HepG2 (cell line): ENCODE measurements at regions not wholly inside any gene's neighbourhood (a gene's known extent, or its start where the extent isn't known, plus 50 kb on each side); places are given as distances from the start of the nearest gene placed in this dataset.

Source experiments
- ATAC-seq: fragments of 200-7000 bp; cut with Tn5 transposase; 3 replicates; pipeline ENCODE4 v1.9.1; 2020; ENCODE audit warnings: mild to moderate bottlenecking, moderate library complexity
- BruUV-seq: library from RNA; stranded (reverse); fragments of 400-500 nt; replicated peaks from 2 replicates; lab custom pipeline; 2021; lab: Mats Ljungman, UMichigan
- CTCF ChIA-PET: fragments of 300-600 bp; formaldehyde crosslinking; extraction: SDS; loops from one replicate; lab custom pipeline; 2021; ENCODE audit warnings: low total read pairs, inconsistent platforms, low intra/inter-chr PET ratio; lab: Yijun Ruan, JAX
- POLR2A ChIA-PET: fragments of 350-600 bp; sonication (Branson Sonifier 250); formaldehyde crosslinking; loops from one replicate; lab custom pipeline; 2020; ENCODE audit warnings: antibody characterized with exemption, inconsistent platforms; lab: Yijun Ruan, JAX
- DNase-seq: peaks from one replicate; pipeline ENCODE4 v3.0.0-alpha.2; 2015; ENCODE audit warnings: low spot score
- FAIRE-seq: peaks from 3 replicates; lab custom pipeline; 2011; peaks lifted over from hg19 to GRCh38; lab: Jason Lieb, UNC
- H2AFZ ChIP-seq: one replicate; pipeline ENCODE4 v1.6.1; 2011; ENCODE audit warnings: low read length, inconsistent platforms
- H3K27ac ChIP-seq: fragments of 300-600 bp; 3 replicates; pipeline ENCODE4 v1.8.0; 2011; ENCODE audit warnings: mixed run types, mild to moderate bottlenecking, mixed read lengths, low read length, inconsistent platforms; ENCODE audit not compliant: insufficient read depth; ENCODE audit errors: extremely low read length
- H3K27me3 ChIP-seq, 2 experiments: fragments of 200-600 bp in 1 of 2; 2 replicates in 1 of 2; 3 replicates in 1 of 2; pipeline versions ENCODE4 v1.6.0 to v1.8.0; 2011; ENCODE audit warnings: low read length in 2 of 2, mild to moderate bottlenecking in 2 of 2, moderate library complexity in 2 of 2, inconsistent platforms in 1 of 2; ENCODE audit not compliant: insufficient read depth in 2 of 2, control insufficient read depth in 1 of 2
- H3K36me3 ChIP-seq, 2 experiments: fragments of 200-600 bp in 1 of 2; replicated peaks in 1 of 2; 2 replicates in 1 of 2; 3 replicates in 1 of 2; pipeline versions ENCODE4 v1.5.1 to v1.8.0; 2011; ENCODE audit warnings: low read length in 2 of 2, inconsistent platforms in 1 of 2; ENCODE audit not compliant: insufficient read depth in 2 of 2, control insufficient read depth in 1 of 2
- H3K4me1 ChIP-seq: 2 replicates; pipeline ENCODE4 v1.5.1; 2012; ENCODE audit warnings: low read length, inconsistent platforms; ENCODE audit not compliant: insufficient read depth
- H3K4me2 ChIP-seq: 2 replicates; pipeline ENCODE4 v1.6.0; 2011; ENCODE audit warnings: low read depth, low read length, inconsistent platforms
- H3K4me3 ChIP-seq, 3 experiments: fragments of 200-600 bp in 1 of 3; sonication (generic), shearing (Covaris generic) in 1 of 3; replicated peaks in 1 of 3; 2 replicates each; pipeline ENCODE4 v1.5.1; 2011 to 2016; ENCODE audit warnings: low read length in 3 of 3, inconsistent platforms in 2 of 3, low read depth in 2 of 3, mild to moderate bottlenecking in 2 of 3, control low read depth in 1 of 3, mixed read lengths in 1 of 3; ENCODE audit not compliant: insufficient read depth in 1 of 3
- H3K79me2 ChIP-seq: one replicate; pipeline ENCODE4 v1.6.1; 2011; ENCODE audit warnings: low read length, inconsistent platforms; ENCODE audit not compliant: insufficient read depth
- H3K9ac ChIP-seq: 2 replicates; pipeline ENCODE4 v1.6.0; 2011; ENCODE audit warnings: mild to moderate bottlenecking, low read depth, low read length, inconsistent platforms; ENCODE audit not compliant: insufficient read depth
- H3K9me3 ChIP-seq: 2 replicates; pipeline ENCODE4 v1.5.1; 2012; ENCODE audit warnings: mild to moderate bottlenecking, low read length
- H4K20me1 ChIP-seq: 2 replicates; pipeline ENCODE4 v1.6.0; 2011; ENCODE audit warnings: inconsistent platforms, mild to moderate bottlenecking, low read length, moderate library complexity; ENCODE audit not compliant: insufficient read depth
- ERF ChIP-seq: IDR thresholded peaks from 2 replicates; pipeline ENCODE4 v1.6.1; 2018; ENCODE audit warnings: missing biosample characterization, missing genetic modification reagents
- MEIS2 ChIP-seq: sonication (generic); formaldehyde crosslinking; IDR thresholded peaks from 2 replicates; pipeline ENCODE4 v1.9.0; 2021; ENCODE audit warnings: mild to moderate bottlenecking, missing genetic modification reagents
- MTA1 ChIP-seq: sonication (generic); formaldehyde crosslinking; IDR thresholded peaks from 2 replicates; pipeline ENCODE4 v1.4.0; 2020; ENCODE audit warnings: missing genetic modification reagents, mild to moderate bottlenecking, borderline replicate concordance
- MXD3 ChIP-seq: IDR thresholded peaks from 2 replicates; pipeline ENCODE4 v1.6.1; 2016; ENCODE audit warnings: mild to moderate bottlenecking, missing biosample characterization, missing genetic modification reagents
- POLR2AphosphoS2 ChIP-seq: IDR thresholded peaks from 2 replicates; pipeline ENCODE4 v1.6.1; 2011; ENCODE audit warnings: low read depth, low read length, improper control_type of control experiment
- RFXAP ChIP-seq: sonication (generic); formaldehyde crosslinking; IDR thresholded peaks from 2 replicates; pipeline ENCODE4 v1.4.0; 2020; ENCODE audit warnings: missing genetic modification reagents, borderline replicate concordance
- SP1 ChIP-seq, 2 experiments: fragments of 450-650 bp in 1 of 2; sonication (generic) in 1 of 2; formaldehyde crosslinking in 1 of 2; IDR thresholded peaks; 2 replicates each; pipeline versions ENCODE4 v1.4.0 to v1.6.1; 2016 to 2020; ENCODE audit warnings: missing genetic modification reagents in 1 of 2
- ZNF205 ChIP-seq: IDR thresholded peaks from 2 replicates; pipeline ENCODE4 v1.6.1; 2018; ENCODE audit warnings: missing biosample characterization, missing genetic modification reagents
- ZNF253 ChIP-seq: sonication (generic); formaldehyde crosslinking; IDR thresholded peaks from 2 replicates; pipeline ENCODE4 v1.8.0; 2022; ENCODE audit warnings: mild to moderate bottlenecking, missing genetic modification reagents, borderline replicate concordance
- ZNF550 ChIP-seq: sonication (generic); formaldehyde crosslinking; IDR thresholded peaks from 2 replicates; pipeline ENCODE4 v1.4.0; 2020; ENCODE audit warnings: mild to moderate bottlenecking, missing genetic modification reagents, borderline replicate concordance
- ZNF660 ChIP-seq: sonication (generic); formaldehyde crosslinking; IDR thresholded peaks from 2 replicates; pipeline ENCODE4 v1.5.1; 2020; ENCODE audit warnings: mild to moderate bottlenecking, low read depth, missing genetic modification reagents, borderline replicate concordance
- ZNF674 ChIP-seq: sonication (generic); formaldehyde crosslinking; IDR thresholded peaks from 2 replicates; pipeline ENCODE4 v1.5.0; 2020; ENCODE audit warnings: low read depth, mild to moderate bottlenecking, missing genetic modification reagents
- ZNF75D ChIP-seq: sonication (generic); formaldehyde crosslinking; IDR thresholded peaks from 2 replicates; pipeline ENCODE4 v1.8.1; 2023; ENCODE audit warnings: missing genetic modification reagents, mild to moderate bottlenecking, borderline replicate concordance
- ZNF841 ChIP-seq: sonication (generic); formaldehyde crosslinking; IDR thresholded peaks from 2 replicates; pipeline ENCODE4 v1.8.1; 2023; ENCODE audit warnings: missing genetic modification reagents, borderline replicate concordance
- WGBS: methylation state at CpG from one replicate; pipeline ENCODE4 v1.1.6; 2017; ENCODE audit warnings: low lambda C conversion rate; 5-methylcytosine and 5-hydroxymethylcytosine counted together
- in situ Hi-C: cut with HindIII; loops from 2 replicates; pipeline ENCODE4 v1.10.0; 2017; ENCODE audit warnings: low pct_unique_long_range_greater_than_20kb; ENCODE audit not compliant: extremely low pct_ligation_motif_present
- intact Hi-C: fragments of 100-400 bp; cut with micrococcal nuclease; formaldehyde crosslinking; loops from one replicate; pipeline ENCODE4 v1.10.0; 2022; ENCODE audit not compliant: unreplicated experiment

DNA sequence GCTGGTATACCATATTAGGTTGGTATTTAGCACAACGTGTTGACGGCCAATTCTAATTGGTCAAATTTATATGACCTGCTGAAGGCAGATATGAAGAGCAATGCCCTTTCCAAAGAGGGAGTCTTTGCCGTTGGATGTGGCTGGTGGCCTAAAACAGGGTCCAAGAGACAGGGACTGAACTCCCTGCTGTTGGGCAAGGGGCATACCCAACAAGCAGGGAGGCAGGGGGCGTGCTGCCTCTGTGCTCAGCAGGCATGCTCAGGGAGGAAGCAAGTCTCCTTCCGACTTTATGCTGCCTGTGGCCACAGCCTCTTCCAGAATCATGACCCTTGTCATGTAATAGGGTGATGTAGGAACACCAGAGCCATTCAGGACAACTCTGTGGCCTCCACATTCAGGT, 167.7 kb upstream of the NPVF start:
- WGBS: 0% methylated on average over 4 of the region's 5 CpGs
- Histone ChIP-seq H2AFZ (no peak overlapping the region), H3K27me3 (no peaks in the 10 kb centered on the region; a peak in 1 of 5 replicates), H3K79me2 (no peaks in the 10 kb centered on the region), H3K4me3 (no peak overlapping the region), H3K9me3 (no peaks in the 10 kb centered on the region), H3K36me3 (no peaks in the 10 kb centered on the region)
- FAIRE-seq (no peak), ATAC-seq (no peak)
- in situ Hi-C loops: no loop called here
- TF ChIP-seq ZNF660 (no peak), ZNF75D (CRISPR knock-in tag) (no peak), ZNF550 (no peak), MEIS2 (CRISPR knock-in tag) (no peak), POLR2AphosphoS2 (no peak), ZNF674 (no peak), RFXAP (CRISPR knock-in tag) (no peak), ERF (CRISPR knock-in tag) (no peak), MXD3 (no peak), ZNF841 (CRISPR knock-in tag) (no peak), ZNF253 (no peak), SP1 (IDR thresholded peaks at IDR 0.05) (no peak), SP1 (CRISPR knock-in tag; IDR thresholded peaks at IDR 0.05) (no peak), MTA1 (no peak), ZNF205 (CRISPR knock-in tag) (no peak)
- TF ChIP-seq, all 625 proteins: peak for 0
- no TSS peak for BruUV-seq
- no peak overlapping the region for H3K4me2 ChIP-seq
- no peak overlapping the region for H3K27ac ChIP-seq
- POLR2A ChIA-PET: no interaction called here
- no peak for DNase-seq
- intact Hi-C loops: no loop called here
- H3K4me1 ChIP-seq: no peaks in the 10 kb centered on the region
- CTCF ChIA-PET: no interaction called here
- no peaks in the 10 kb centered on the region for H4K20me1 ChIP-seq
- no peak overlapping the region for H3K9ac ChIP-seq
